Upper lobe of left lung (tissue), 4 donors: ENCODE measurements at regions not wholly inside any gene's neighbourhood (a gene's known extent, or its start where the extent isn't known, plus 50 kb on each side); places are given as distances from the start of the nearest gene placed in this dataset.

ENCODE experiments used
- POLR2A ChIP-seq, 4 donors: fragments of 450-650 bp; IDR thresholded peaks; one replicate each; pipeline ENCODE4 v1.5.1; 2016 to 2017; ENCODE audit warnings: antibody characterized with exemption in 4 of 4, mild to moderate bottlenecking in 2 of 4
- TF ChIP-seq, protein P1 (sequence below), 6 experiments: fragments of 450-650 bp in 4 of 6; fragments of 200-600 bp in 2 of 6; sonication (generic) in 2 of 6; IDR thresholded peaks; one replicate each; pipeline ENCODE4 v1.5.1; 2016 to 2019; ENCODE audit warnings: antibody characterized with exemption in 6 of 6

GRCh38 chr6:139540894-139541293 is 166.4 kb upstream of the CITED2 start:
- TF ChIP-seq, protein P1, sequence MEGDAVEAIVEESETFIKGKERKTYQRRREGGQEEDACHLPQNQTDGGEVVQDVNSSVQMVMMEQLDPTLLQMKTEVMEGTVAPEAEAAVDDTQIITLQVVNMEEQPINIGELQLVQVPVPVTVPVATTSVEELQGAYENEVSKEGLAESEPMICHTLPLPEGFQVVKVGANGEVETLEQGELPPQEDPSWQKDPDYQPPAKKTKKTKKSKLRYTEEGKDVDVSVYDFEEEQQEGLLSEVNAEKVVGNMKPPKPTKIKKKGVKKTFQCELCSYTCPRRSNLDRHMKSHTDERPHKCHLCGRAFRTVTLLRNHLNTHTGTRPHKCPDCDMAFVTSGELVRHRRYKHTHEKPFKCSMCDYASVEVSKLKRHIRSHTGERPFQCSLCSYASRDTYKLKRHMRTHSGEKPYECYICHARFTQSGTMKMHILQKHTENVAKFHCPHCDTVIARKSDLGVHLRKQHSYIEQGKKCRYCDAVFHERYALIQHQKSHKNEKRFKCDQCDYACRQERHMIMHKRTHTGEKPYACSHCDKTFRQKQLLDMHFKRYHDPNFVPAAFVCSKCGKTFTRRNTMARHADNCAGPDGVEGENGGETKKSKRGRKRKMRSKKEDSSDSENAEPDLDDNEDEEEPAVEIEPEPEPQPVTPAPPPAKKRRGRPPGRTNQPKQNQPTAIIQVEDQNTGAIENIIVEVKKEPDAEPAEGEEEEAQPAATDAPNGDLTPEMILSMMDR (IDR thresholded peaks at IDR 0.05): no peak
- TF ChIP-seq POLR2A (IDR thresholded peaks at IDR 0.05): no peak
